LNCaP clone FGC (cell line): ENCODE measurements at regions not wholly inside any gene's neighbourhood (a gene's known extent, or its start where the extent isn't known, plus 50 kb on each side); places are given as distances from the start of the nearest gene placed in this dataset.

Experiments used
- DNase-seq: peaks from one replicate; pipeline ENCODE4 v3.0.0-alpha.2; 2011; ENCODE audit warnings: low read depth
- H3K4me3 ChIP-seq: 2 replicates; pipeline ENCODE4 v1.5.1; 2011; ENCODE audit warnings: mild to moderate bottlenecking, low read depth, low read length, control low read depth
- TF ChIP-seq, protein P1 (sequence below): IDR thresholded peaks from 2 replicates; pipeline ENCODE4 v1.5.1; 2012; ENCODE audit warnings: mild to moderate bottlenecking; ENCODE audit not compliant: control insufficient read depth, insufficient read depth; ENCODE audit errors: extremely low read depth

DNA sequence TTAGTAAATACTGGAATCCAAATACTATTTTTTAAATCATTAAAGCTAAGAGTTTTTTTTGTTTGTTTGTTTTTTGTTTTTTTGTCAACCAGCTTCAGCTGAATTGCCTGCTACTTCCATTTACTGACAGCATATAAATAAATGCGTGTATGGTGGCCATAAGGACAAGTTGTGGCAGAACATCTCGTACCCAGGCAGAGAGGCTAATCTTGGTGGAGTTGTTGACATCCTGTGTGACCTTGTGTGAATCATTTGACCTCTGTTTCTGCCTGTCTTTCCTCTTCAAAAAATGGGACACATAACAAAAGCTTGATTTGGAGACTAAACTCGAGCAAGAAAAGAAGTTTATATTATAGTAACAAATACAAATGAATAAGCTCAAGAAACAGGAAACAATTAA lies 734.2 kb downstream of the MCTP2 start:
- TF ChIP-seq, protein P1, sequence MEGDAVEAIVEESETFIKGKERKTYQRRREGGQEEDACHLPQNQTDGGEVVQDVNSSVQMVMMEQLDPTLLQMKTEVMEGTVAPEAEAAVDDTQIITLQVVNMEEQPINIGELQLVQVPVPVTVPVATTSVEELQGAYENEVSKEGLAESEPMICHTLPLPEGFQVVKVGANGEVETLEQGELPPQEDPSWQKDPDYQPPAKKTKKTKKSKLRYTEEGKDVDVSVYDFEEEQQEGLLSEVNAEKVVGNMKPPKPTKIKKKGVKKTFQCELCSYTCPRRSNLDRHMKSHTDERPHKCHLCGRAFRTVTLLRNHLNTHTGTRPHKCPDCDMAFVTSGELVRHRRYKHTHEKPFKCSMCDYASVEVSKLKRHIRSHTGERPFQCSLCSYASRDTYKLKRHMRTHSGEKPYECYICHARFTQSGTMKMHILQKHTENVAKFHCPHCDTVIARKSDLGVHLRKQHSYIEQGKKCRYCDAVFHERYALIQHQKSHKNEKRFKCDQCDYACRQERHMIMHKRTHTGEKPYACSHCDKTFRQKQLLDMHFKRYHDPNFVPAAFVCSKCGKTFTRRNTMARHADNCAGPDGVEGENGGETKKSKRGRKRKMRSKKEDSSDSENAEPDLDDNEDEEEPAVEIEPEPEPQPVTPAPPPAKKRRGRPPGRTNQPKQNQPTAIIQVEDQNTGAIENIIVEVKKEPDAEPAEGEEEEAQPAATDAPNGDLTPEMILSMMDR, result no peak
- no peak for DNase-seq
- no peak overlapping the region for H3K4me3 ChIP-seq

- TF ChIP-seq, protein P1, result no peak
- no peak for DNase-seq
- H3K4me3 ChIP-seq, result no peak overlapping the region
These were observed 736.8 kb downstream of the MCTP2 start for GRCh38 chr15:94968133-94968532.

DNA sequence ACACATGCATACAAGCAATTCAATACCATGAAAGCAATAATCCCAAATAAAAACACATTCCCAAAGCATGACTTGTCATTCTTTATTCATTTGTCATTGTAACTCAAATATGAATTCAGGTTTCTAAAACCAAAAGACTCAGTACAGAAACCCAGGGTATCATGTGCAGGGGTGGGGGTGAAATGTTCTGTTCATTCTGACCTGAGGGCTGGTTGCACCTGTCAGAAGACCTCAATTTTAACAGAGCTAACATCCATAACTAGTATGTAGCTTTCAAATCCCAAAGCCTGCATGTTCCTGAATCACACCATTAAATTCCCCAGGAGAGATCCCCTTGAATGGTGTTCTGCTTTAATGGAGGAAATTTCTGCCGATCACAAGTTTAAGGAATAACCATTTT lies 738.7 kb downstream of the MCTP2 start:
- no peak overlapping the region for H3K4me3 ChIP-seq
- no peak for DNase-seq
- TF ChIP-seq, protein P1, result no peak

DNA sequence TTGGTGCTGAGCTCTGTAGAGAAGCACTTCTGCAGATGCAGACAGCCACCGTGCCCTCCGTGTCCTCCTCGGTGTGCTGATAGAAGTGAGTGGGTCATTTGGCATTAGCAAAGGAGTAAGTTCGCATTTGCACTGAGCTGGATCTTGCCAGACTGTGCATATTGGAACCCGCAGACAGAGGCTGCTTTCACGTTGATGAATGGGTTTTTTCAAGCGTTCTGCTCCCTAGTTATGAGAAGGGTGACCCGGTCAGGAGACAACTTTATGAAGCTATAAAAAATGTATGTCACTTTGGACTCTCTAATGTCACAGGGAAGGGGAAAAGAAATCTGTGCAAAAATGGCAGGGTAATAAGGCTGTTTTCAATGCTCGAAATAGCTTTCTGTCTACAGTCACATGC lies 739.4 kb downstream of the MCTP2 start:
- TF ChIP-seq, protein P1, result no peak
- no peak for DNase-seq
- no peak overlapping the region for H3K4me3 ChIP-seq

DNA sequence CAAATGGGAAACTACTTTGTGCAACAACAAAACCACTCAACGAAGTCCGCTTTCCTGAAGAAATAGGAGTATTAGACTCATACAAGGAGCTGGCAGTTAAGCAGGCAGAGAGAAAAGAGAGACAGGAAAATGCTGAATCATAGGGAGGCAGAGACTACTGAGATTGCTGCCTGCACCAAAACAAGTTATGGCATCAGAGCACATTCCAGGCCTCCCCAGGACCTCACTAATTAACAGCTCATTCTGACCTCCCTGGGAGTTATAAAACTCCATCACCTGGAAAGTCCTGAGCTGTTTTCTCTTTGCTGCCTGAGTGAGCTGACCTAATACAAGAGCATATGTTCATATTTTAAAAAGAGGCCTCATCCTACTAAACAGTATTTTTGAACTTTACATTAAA lies 741.0 kb downstream of the MCTP2 start:
- H3K4me3 ChIP-seq, result no peak overlapping the region
- TF ChIP-seq, protein P1, result no peak
- DNase-seq, result no peak

DNA sequence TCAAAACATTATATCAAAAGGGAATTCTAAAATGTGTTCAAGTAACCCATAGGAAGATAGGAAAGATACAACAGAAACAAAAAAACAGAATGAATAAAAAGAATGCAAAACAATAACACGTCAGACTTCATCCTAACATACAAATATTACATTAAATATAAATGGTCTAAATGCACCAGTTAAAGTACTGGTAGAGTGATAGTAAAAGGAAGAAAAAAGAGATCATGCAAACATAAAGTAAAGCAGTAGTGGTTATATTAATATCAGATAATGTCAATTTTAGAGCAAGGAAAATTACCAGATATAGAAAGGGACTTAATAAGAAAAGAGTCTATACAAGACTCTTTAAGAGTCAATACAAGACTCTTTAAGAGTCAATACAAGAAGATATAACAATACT lies 755.7 kb downstream of the MCTP2 start:
- H3K4me3 ChIP-seq, result no peak overlapping the region
- DNase-seq, result no peak
- TF ChIP-seq, protein P1, result no peak

GRCh38 chr15:94991718-94992117 lies 760.4 kb downstream of the MCTP2 start:
- TF ChIP-seq, protein P1, result no peak

More at GRCh38 chr15:94991718-94992117, 760.4 kb downstream of the MCTP2 start:
- DNase-seq, result no peak
- no peak overlapping the region for H3K4me3 ChIP-seq
